HG03460 (cell line): ENCODE measurements at regions not wholly inside any gene's neighbourhood (a gene's known extent, or its start where the extent isn't known, plus 50 kb on each side); places are given as distances from the start of the nearest gene placed in this dataset.
A peak's percentile ranks its signal among the peaks of the same experiment; 100 is the strongest.
"Not testable (repeated sequence)": the region's sequence is repeated elsewhere in the genome, so short reads cannot be mapped to it uniquely, and the experiment has no call there.

Experiments
- ATAC-seq: cut with Tn5 transposase; IDR thresholded peaks from one replicate; pipeline ENCODE4 v1.9.1; 2021; ENCODE audit not compliant: unreplicated experiment

DNA sequence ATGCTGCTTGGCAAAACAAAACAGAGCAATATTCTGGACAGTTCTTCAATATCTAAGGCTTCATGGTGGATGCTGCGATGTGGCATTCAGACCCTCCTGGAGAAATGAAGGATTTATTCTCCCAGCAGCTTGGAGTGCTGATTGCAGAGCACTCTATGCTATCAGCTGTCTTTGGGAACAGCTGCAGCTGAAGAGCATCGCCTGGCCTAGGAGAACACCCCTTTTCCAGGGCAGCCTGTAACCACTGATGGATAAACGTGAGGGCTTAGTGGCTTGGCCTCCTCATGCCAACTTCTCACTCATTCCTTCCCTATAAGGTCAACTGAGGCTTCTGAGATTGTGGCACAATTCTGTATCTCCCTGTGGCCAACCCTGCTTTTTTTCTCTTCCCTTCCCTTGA lies 638.1 kb upstream of the CNTNAP2 start:
- ATAC-seq = no peak

DNA sequence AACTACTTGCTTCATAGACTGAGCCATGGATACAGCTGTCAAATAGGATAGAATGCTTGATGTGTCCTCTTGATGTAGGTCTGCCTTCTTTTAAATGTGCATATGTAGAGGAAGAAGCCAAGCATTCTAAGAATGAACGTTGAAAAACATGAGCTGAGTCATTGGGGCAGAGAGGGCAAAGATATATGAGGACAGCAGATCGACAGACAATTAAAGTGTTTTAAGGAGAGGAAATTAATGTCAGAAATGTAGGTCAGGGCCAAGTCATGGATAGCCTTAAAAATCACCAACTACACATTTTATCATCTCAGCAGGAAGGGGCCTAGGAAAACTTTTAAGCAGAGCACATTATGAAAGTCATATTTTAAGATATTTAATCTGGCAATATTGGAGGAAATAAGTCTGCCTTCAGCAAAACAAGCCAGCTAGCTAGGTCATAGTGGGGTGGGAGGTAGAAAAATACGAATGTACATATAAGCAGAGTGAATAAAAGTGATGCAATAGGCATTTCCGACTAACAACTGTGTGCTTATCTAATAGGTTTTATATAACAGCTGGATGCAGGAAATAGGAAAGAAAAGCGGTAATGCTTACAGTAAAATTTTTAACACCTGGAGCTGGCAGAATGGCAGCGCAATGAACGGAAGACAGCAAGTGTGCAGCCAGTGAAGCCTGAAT lies 638.3 kb upstream of the TPK1 start:
- ATAC-seq = no peak

GRCh38 chr7:145471883-145472282 lies 636.0 kb upstream of the TPK1 start:
- no peak for ATAC-seq

DNA sequence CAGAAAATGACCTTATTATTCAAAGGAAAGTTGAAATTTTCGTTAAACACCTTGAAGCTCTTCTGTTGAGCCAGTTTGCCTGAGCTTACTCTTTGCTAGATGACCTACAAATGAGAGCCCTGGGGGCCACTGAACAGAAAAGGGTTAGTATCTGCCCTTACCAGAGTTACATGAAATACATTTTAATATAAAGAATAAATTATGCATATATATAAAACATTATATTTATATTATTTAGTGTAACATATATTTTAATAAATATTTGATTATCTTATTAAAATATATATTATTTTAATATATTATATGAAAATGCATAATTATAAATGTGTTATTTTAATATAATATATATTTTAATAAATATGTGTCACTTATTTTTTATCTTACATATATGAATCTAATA lies 628.4 kb upstream of the TPK1 start:
- ATAC-seq = no peak

- no peak for ATAC-seq
Measured at GRCh38 chr7:145462463-145462862, 626.6 kb upstream of the TPK1 start.

DNA sequence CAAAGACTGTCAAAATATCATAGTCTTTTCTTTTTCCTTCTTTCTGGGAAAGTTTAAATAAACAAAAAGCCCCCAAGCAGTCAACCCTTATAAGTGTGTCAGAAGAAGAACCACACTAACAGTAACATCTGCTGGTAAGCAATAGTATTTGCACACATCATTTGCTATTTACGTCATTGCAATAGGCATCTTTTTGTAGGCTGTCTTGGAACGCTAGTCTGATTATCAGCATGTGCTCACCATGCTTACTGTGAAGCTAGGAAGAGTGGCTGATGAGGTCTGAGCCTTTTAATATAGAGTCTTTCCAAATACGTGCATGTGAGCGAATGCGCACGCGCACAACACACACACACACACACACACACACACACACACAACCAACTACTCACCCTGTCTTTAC lies 599.0 kb upstream of the TPK1 start:
- no peak for ATAC-seq

- ATAC-seq = peak; percentile 53
Measured at GRCh38 chr7:145431834-145432233, 596.0 kb upstream of the TPK1 start.

DNA sequence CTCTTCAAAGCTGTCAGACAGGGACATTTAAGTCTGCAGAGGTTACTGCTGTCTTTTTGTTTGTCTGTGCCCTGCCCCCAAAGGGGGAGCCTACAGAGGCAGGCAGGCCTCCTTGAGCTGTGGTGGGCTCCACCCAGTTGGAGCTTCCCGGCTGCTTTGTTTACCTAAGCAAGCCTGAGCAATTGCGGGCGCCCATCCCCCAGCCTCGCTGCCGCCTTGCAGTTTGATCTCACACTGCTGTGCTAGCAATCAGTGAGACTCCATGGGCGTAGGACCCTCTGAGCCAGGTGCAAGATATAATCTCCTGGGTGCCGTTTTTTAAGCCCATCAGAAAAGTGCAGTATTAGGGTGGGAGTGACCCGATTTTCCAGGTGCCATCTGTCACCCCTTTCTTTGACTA lies 582.6 kb upstream of the TPK1 start:
- ATAC-seq = not testable (repeated sequence)

- ATAC-seq = no peak
Measured at GRCh38 chr7:145411066-145411465, 575.2 kb upstream of the TPK1 start.

DNA sequence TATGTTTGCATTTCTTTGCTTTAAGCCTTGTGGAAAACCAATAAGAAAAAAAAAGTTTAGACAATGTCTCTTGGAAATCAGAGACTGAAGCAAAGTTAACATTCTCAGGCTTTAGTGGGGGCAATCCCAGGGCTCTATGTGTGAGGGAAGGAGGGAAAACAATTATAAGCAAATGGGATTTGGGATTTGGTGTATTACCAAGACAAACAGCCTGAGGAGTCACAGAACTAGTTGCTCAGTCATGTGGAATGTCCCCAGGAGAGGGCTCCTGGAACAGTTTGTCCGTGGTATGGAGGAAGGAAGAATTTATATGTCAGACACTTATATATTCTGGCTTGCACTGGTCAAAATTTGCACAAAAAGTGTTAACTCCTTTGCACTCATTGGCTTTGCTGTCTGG lies 562.9 kb upstream of the TPK1 start:
- no peak for ATAC-seq

DNA sequence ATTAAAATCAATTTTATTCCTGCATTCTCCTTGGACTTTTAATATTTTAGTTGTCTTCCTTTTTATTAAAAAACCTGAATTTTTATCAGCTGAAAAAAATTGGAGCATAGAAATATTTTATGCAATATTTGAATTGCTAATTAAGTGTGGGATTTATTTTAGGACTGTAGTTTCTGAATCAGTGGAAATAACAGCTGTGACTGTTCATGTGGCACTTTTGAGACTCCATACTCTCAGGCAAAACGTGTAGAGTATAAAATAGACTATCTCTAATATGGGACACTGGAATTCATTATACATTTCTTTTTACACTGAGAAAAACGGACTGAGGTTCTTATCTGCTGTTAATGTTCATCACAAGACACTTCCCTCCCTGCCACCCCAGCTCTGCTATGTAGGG lies 558.3 kb upstream of the TPK1 start:
- ATAC-seq = no peak

GRCh38 chr7:145382762-145383161 lies 546.9 kb upstream of the TPK1 start:
- ATAC-seq = no peak

- ATAC-seq = no peak
Measured at GRCh38 chr7:145378197-145378596, 542.3 kb upstream of the TPK1 start.

DNA sequence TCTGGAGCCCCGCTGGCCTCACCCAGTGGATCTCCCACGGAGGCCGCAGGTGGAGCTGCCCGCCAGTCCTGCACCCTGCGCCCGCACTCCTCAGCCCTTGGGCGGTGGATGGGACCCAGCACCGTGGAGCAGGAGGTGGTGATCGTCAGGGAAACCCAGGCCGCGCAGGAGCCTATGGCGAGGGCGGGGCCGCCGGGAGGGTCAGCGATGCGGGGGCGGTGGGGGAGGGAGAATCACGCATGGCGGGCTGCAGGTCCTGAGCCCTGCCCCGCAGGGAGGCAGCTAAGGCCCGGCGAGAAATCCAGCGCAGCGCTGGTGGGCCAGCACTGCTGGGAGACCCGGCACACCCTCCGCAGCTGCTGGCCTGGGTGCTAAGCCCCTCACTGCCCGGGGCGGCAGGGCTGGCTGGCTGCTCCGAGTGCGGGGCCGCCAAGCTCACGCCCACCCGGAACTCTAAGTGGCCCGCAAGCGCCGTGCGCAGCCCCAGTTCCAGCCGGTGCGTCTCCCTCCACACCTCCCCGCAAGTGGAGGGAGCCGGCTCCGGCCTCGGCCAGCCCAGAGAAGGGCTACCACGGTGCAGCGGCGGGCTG lies 524.8 kb upstream of the TPK1 start:
- ATAC-seq = no peak

- no peak for ATAC-seq
Measured at GRCh38 chr7:145350334-145350733, 514.5 kb upstream of the TPK1 start.

DNA sequence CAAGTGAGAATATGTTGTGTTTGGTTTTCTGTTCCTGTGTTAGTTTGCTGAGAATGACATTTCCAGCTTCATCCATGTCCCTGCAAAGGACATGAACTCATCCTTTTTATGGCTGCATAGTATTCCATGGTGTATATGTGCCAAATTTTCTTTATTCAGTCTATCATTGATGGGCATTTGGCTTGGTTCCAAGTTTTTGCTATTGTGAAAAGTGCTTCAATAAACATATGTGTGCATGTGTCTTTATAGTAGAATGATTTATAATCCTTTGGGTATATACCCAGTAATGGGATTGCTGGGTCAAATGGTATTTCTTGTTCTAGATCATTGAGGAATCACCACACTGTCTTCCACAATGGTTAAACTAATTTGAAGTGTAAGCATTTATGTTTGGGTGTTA lies 513.6 kb upstream of the TPK1 start:
- ATAC-seq = not testable (repeated sequence)

DNA sequence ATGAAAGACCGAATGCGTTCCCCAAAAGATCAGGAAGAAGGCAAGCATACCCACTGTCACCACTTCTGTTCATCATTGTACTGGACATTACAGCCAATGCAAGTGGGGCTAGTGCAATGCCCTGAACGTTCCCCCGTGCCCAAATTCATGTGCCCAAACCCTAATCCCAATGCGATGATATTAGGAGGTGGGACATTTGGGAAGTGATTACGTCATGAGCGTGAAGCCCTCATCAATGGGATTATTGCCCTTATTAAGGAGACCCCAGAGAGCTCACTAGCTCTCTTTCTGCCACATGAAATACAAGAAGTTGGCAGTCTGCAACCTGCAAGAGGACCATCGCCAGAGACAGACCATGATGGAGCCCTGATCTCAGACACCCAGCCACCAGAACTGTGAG lies 511.4 kb upstream of the TPK1 start:
- no peak for ATAC-seq

- ATAC-seq = no peak
Measured at GRCh38 chr7:145339319-145339718, 503.5 kb upstream of the TPK1 start.

DNA sequence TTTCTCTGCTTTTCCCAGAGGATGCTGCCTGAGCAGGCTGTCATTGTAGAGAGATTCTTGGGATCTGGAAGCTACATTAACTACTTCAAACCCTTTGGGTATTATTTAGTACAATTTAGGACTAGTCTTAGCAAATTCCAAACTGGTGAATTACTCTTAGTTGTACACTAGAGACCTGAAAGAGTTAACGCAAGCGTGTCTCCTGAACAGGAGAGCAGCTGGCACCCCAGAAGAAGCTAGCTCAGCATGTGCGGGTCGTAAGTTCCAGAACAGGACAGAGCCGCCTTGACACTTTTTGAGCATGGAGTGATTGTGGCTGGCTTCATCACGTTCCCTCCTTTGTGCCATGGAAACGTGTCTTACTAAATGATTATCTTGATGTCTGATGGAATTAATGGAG lies 495.7 kb upstream of the TPK1 start:
- ATAC-seq = no peak

DNA sequence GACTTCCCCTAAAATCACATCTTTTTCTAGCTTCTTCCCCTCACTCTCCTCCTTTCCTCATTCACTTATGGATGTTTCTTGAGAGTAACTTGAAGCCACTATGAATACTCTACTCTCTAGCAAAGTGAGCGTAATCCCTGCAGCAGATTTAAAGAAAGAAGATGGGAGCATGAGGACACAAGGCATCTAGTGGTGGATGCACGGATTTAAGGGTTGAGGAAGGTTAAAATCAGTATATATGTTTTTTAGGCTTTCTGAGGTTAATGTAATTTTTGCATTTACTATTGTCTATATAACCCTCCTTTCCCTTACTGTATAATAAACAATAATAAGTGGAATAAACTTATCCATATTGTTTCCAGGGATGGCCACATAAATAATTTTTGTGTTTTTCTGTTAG lies 495.2 kb upstream of the TPK1 start:
- ATAC-seq = no peak

DNA sequence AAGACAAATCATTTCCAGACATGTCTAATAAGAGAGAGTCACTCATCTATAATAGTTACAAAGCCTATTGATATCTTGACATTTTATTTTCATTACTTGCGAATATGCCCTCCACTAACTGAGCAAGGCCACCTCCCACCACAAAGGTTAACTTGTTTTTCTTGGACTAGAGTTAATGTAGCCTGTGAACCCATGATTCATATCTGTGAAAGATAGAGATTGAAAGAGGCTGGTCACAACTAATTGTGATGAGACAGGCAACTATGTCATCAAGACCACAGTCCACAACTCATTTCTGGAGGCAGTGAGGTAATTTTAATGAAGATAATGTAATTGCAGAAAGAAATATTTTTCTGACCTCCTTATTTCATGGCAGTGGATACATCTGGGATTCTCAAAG lies 491.8 kb upstream of the TPK1 start:
- ATAC-seq = no peak

GRCh38 chr7:145324081-145324480 lies 488.2 kb upstream of the TPK1 start:
- ATAC-seq = no peak

DNA sequence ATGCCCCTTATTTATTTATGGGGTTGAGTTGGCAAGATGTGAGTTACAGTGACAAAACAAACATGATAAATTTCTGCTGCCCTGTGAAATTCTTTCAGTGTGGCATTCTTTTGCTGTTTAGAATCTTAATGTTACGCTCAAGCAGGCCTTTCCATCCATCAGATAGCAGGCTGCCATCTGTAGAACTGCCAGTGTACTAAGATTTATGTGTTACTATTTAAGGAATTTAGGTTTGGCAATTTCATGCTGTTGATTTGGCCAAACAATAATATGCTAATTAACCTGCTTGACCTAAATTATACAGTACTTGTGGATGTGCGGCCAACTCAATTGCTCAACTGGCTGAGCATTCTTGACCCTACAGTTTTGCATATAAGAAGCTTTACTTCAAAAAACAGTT lies 477.7 kb upstream of the TPK1 start:
- ATAC-seq = no peak
